ENCODE measurements at regions not wholly inside any gene's neighbourhood (a gene's known extent, or its start where the extent isn't known, plus 50 kb on each side); places are given as distances from the start of the nearest gene placed in this dataset.
"Not testable (repeated sequence)": the region's sequence is repeated elsewhere in the genome, so short reads cannot be mapped to it uniquely, and the experiment has no call there.

DNA sequence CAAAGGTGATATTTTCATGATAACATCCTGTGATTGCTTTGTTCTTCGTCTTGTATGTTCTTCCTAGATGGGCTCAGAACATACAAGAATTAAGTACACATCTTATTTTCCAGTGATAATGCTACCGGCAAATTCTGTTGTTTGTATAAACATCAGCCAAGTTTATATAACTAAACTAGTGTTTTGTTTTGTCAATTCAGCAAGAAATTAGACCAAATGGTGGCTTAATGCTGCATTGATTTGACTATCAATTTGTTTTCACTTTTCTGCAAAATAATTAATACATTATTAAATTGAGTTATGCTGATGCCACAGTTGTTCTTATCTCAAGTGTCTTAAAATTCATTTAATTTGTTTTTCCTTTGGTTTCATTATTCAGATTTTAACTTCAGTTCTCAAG, 177.7 kb downstream of the OR4F29 start:
- not testable (repeated sequence) for DNase-seq (ENCODE audit: low read depth in 2 of 2)

DNA sequence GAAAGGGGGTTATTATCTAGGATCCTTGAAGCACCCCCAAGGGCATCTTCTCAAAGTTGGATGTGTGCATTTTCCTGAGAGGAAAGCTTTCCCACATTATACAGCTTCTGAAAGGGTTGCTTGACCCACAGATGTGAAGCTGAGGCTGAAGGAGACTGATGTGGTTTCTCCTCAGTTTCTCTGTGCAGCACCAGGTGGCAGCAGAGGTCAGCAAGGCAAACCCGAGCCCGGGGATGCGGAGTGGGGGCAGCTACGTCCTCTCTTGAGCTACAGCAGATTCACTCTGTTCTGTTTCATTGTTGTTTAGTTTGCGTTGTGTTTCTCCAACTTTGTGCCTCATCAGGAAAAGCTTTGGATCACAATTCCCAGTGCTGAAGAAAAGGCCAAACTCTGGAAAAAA, 183.7 kb downstream of the OR4F29 start:
- peak; percentile 49 to 67 for DNase-seq (ENCODE audit: low read depth in 2 of 2)
